Trophoblast cell (in vitro differentiated cells and primary cell): ENCODE measurements at regions not wholly inside any gene's neighbourhood (a gene's known extent, or its start where the extent isn't known, plus 50 kb on each side); places are given as distances from the start of the nearest gene placed in this dataset.

Source experiments
- DNase-seq, 2 donors: peaks; one replicate each; pipeline ENCODE4 v3.0.0-alpha.2; 2016
- H2AFZ ChIP-seq: 2 replicates; pipeline ENCODE4 v1.6.1; 2013; ENCODE audit warnings: low read length, moderate library complexity, mild to moderate bottlenecking; ENCODE audit not compliant: insufficient read depth, poor library complexity
- H2AK5ac ChIP-seq: 2 replicates; pipeline ENCODE4 v1.6.1; 2013; ENCODE audit warnings: mild to moderate bottlenecking, low read length
- H2BK120ac ChIP-seq: 2 replicates; pipeline ENCODE4 v1.6.1; 2013; ENCODE audit warnings: low read length, mild to moderate bottlenecking, moderate library complexity; ENCODE audit not compliant: insufficient read depth, poor library complexity
- H2BK12ac ChIP-seq: 2 replicates; pipeline ENCODE4 v1.6.1; 2013; ENCODE audit warnings: mild to moderate bottlenecking, low read length, moderate library complexity
- H2BK5ac ChIP-seq: 2 replicates; pipeline ENCODE4 v1.6.1; 2013; ENCODE audit warnings: low read length, low read depth, moderate library complexity, mild to moderate bottlenecking; ENCODE audit not compliant: poor library complexity
- H3K14ac ChIP-seq: 2 replicates; pipeline ENCODE4 v1.6.1; 2013; ENCODE audit warnings: mild to moderate bottlenecking, low read length
- H3K18ac ChIP-seq: 2 replicates; pipeline ENCODE4 v1.6.1; 2013; ENCODE audit warnings: mild to moderate bottlenecking, low read length
- H3K23ac ChIP-seq: 2 replicates; pipeline ENCODE4 v1.6.1; 2013; ENCODE audit warnings: low read length
- H3K27ac ChIP-seq: 2 replicates; pipeline ENCODE4 v1.5.1; 2013; ENCODE audit warnings: low read depth, mild to moderate bottlenecking, inconsistent platforms, low read length, moderate library complexity
- H3K27me3 ChIP-seq: 2 replicates; pipeline ENCODE4 v1.6.1; 2013; ENCODE audit warnings: inconsistent platforms, mild to moderate bottlenecking, low read length, moderate library complexity; ENCODE audit not compliant: insufficient read depth
- H3K36me3 ChIP-seq, 2 experiments: 1 replicate in 1 of 2; 2 replicates in 1 of 2; pipeline ENCODE4 v1.6.1; 2013; ENCODE audit warnings: low read length in 2 of 2, mild to moderate bottlenecking in 2 of 2, moderate library complexity in 1 of 2; ENCODE audit not compliant: insufficient read depth in 2 of 2, control insufficient read depth in 1 of 2
- H3K4ac ChIP-seq: 2 replicates; pipeline ENCODE4 v1.6.1; 2013; ENCODE audit warnings: low read depth, mild to moderate bottlenecking, low read length, moderate library complexity
- H3K4me1 ChIP-seq, 2 experiments: 1 replicate in 1 of 2; 2 replicates in 1 of 2; pipeline ENCODE4 v1.6.1; 2013; ENCODE audit warnings: low read length in 2 of 2, mild to moderate bottlenecking in 2 of 2, moderate library complexity in 1 of 2; ENCODE audit not compliant: insufficient read depth in 2 of 2, control insufficient read depth in 1 of 2
- H3K4me2 ChIP-seq: 2 replicates; pipeline ENCODE4 v1.6.1; 2013; ENCODE audit warnings: inconsistent platforms, mild to moderate bottlenecking, low read length, moderate library complexity
- H3K4me3 ChIP-seq: 2 replicates; pipeline ENCODE4 v1.5.1; 2013; ENCODE audit warnings: mild to moderate bottlenecking, low read depth, low read length, inconsistent platforms
- H3K79me1 ChIP-seq: one replicate; pipeline ENCODE4 v1.6.1; 2013; ENCODE audit warnings: low read length
- H3K79me2 ChIP-seq: 2 replicates; pipeline ENCODE4 v1.6.1; 2013; ENCODE audit warnings: low read length, mild to moderate bottlenecking; ENCODE audit not compliant: control insufficient read depth, insufficient read depth, poor library complexity
- H3K9ac ChIP-seq: 2 replicates; pipeline ENCODE4 v1.6.1; 2013; ENCODE audit warnings: mild to moderate bottlenecking, low read length
- H3K9me3 ChIP-seq: 2 replicates; pipeline ENCODE4 v1.6.1; 2013; ENCODE audit warnings: low read depth, mild to moderate bottlenecking, control low read depth, inconsistent platforms, low read length; ENCODE audit not compliant: insufficient read depth
- H4K12ac ChIP-seq: 2 replicates; pipeline ENCODE4 v1.6.1; 2013; ENCODE audit warnings: low read depth, mild to moderate bottlenecking, low read length, moderate library complexity
- H4K8ac ChIP-seq: 2 replicates; pipeline ENCODE4 v1.6.1; 2013; ENCODE audit warnings: low read depth, mild to moderate bottlenecking, low read length, moderate library complexity
- H4K91ac ChIP-seq: one replicate; pipeline ENCODE4 v1.6.1; 2013; ENCODE audit warnings: low read depth, mild to moderate bottlenecking, low read length, moderate library complexity
- WGBS: extraction: QIAGEN DNeasy Blood & Tissue Kit; methylation state at CpG from one replicate; pipeline ENCODE4 v1.1.7; 2013; ENCODE audit warnings: missing lambda C conversion rate; ENCODE audit not compliant: insufficient read length, insufficient coverage; ENCODE audit errors: extremely low coverage; 5-methylcytosine and 5-hydroxymethylcytosine counted together

GRCh38 chr3:90062016-90062415 is 954.6 kb downstream of the EPHA3 start:
- no peaks in the 10 kb centered on the region for H3K79me2 ChIP-seq
- H4K12ac ChIP-seq, result no peak overlapping the region
- H3K18ac ChIP-seq, result no peak overlapping the region
- no peak overlapping the region for H4K8ac ChIP-seq
- H3K4me2 ChIP-seq, result no peak overlapping the region
- no peak overlapping the region for H2AFZ ChIP-seq
- H3K79me1 ChIP-seq, result no peaks in the 10 kb centered on the region
- no peak overlapping the region for H3K14ac ChIP-seq
- H3K27ac ChIP-seq, result no peak overlapping the region
- no peak overlapping the region for H3K4ac ChIP-seq
- no peaks in the 10 kb centered on the region for H3K9me3 ChIP-seq
- no peak overlapping the region for H2BK5ac ChIP-seq
- no peak overlapping the region for H2BK120ac ChIP-seq
- H3K9ac ChIP-seq, result no peak overlapping the region
- H3K27me3 ChIP-seq, result no peaks in the 10 kb centered on the region
- H3K4me1 ChIP-seq, result peaks cover 0 to 6% of the 10 kb centered on the region in 2 experiments
- no peak overlapping the region for H2AK5ac ChIP-seq
- no peak overlapping the region for H3K23ac ChIP-seq
- H2BK12ac ChIP-seq, result no peak overlapping the region
- H3K36me3 ChIP-seq, result no peaks in the 10 kb centered on the region
- no peak overlapping the region for H3K4me3 ChIP-seq
- no peak overlapping the region for H4K91ac ChIP-seq
- DNase-seq, result peak in 1 of 2 donors; percentile 15

- Histone ChIP-seq H3K4ac (no peak overlapping the region), H2AFZ (no peak overlapping the region), H3K36me3 (no peaks in the 10 kb centered on the region), H3K27me3 (no peaks in the 10 kb centered on the region), H3K9me3 (no peaks in the 10 kb centered on the region), H3K79me2 (no peaks in the 10 kb centered on the region), H4K91ac (no peak overlapping the region), H2BK120ac (no peak overlapping the region), H2BK12ac (no peak overlapping the region), H3K14ac (no peak overlapping the region), H3K18ac (no peak overlapping the region), H3K4me1 (peaks cover 0 to 6% of the 10 kb centered on the region in 2 experiments), H3K23ac (no peak overlapping the region), H3K9ac (no peak overlapping the region), H2AK5ac (no peak overlapping the region), H3K4me2 (no peak overlapping the region), H3K79me1 (no peaks in the 10 kb centered on the region), H4K12ac (no peak overlapping the region), H3K4me3 (no peak overlapping the region), H2BK5ac (no peak overlapping the region), H4K8ac (no peak overlapping the region), H3K27ac (no peak overlapping the region)
- WGBS, result no CpG with 5 or more reads among the region's 2 CpGs
- DNase-seq, result peak; percentile 35 to 91
Observed at GRCh38 chr3:90062631-90063200, 955.3 kb downstream of the EPHA3 start.

DNA sequence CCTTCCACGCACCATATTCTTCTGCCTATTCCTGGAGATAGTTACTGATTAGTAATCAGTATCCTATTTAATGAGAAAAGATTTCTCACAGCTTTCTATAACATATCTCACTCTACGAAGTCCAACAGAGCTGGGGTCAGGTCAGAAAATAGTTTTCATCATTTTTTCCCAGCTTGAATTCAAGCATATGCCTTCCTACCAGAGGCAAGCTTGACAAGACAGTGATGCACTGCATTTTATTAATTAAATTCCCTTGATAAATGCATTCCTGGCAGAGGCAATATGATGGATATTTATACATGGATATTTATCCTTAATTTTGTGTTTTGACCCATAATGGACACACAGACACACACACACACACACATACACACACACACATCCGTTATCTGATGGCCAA is 961.4 kb downstream of the EPHA3 start:
- H3K4ac ChIP-seq, result no peak overlapping the region
- no peak overlapping the region for H2BK120ac ChIP-seq
- H3K79me1 ChIP-seq, result no peaks in the 10 kb centered on the region

GRCh38 chr3:90069748-90070147 is 962.3 kb downstream of the EPHA3 start:
- Histone ChIP-seq H3K14ac (no peak overlapping the region), H3K27me3 (no peaks in the 10 kb centered on the region), H2AK5ac (no peak overlapping the region), H3K23ac (no peak overlapping the region), H3K4me1 (no peaks in the 10 kb centered on the region), H4K91ac (no peak overlapping the region), H2BK120ac (no peak overlapping the region), H3K4ac (no peak overlapping the region), H3K9ac (no peak overlapping the region), H2AFZ (no peak overlapping the region), H3K18ac (no peak overlapping the region), H3K79me2 (no peaks in the 10 kb centered on the region), H2BK5ac (no peak overlapping the region), H3K79me1 (no peaks in the 10 kb centered on the region), H4K12ac (no peak overlapping the region), H3K36me3 (no peaks in the 10 kb centered on the region), H4K8ac (no peak overlapping the region), H3K27ac (no peak overlapping the region), H3K4me2 (no peak overlapping the region), H2BK12ac (no peak overlapping the region), H3K9me3 (no peaks in the 10 kb centered on the region), H3K4me3 (no peak overlapping the region)
- no CpG with 5 or more reads among the region's 1 CpG for WGBS
- no peak for DNase-seq

More for the DNA sequence above, 961.4 kb downstream of the EPHA3 start:
- Histone ChIP-seq H3K4me3 (no peak overlapping the region), H3K9me3 (no peaks in the 10 kb centered on the region), H3K4me2 (no peak overlapping the region), H2AK5ac (no peak overlapping the region), H3K27me3 (no peaks in the 10 kb centered on the region), H3K18ac (no peak overlapping the region), H3K4me1 (no peaks in the 10 kb centered on the region), H3K27ac (no peak overlapping the region), H3K23ac (no peak overlapping the region), H2BK5ac (no peak overlapping the region), H3K9ac (no peak overlapping the region), H2AFZ (no peak overlapping the region), H3K36me3 (no peaks in the 10 kb centered on the region), H3K79me2 (no peaks in the 10 kb centered on the region), H4K91ac (no peak overlapping the region), H2BK12ac (no peak overlapping the region), H4K12ac (no peak overlapping the region), H4K8ac (no peak overlapping the region), H3K14ac (no peak overlapping the region)
- DNase-seq, result no peak
- WGBS, result no CpG with 5 or more reads among the region's 3 CpGs
